ENCODE measurements at regions not wholly inside any gene's neighbourhood (a gene's known extent, or its start where the extent isn't known, plus 50 kb on each side); places are given as distances from the start of the nearest gene placed in this dataset.

GRCh38 chr12:87930033-87930432 lies 99.2 kb downstream of the C12orf50 start:
- no peaks in the 10 kb centered on the region for H3K36me3 ChIP-seq
- no peak overlapping the region for H3K4me3 ChIP-seq
- H3K27ac ChIP-seq: no peak overlapping the region
- TF ChIP-seq, protein P1, sequence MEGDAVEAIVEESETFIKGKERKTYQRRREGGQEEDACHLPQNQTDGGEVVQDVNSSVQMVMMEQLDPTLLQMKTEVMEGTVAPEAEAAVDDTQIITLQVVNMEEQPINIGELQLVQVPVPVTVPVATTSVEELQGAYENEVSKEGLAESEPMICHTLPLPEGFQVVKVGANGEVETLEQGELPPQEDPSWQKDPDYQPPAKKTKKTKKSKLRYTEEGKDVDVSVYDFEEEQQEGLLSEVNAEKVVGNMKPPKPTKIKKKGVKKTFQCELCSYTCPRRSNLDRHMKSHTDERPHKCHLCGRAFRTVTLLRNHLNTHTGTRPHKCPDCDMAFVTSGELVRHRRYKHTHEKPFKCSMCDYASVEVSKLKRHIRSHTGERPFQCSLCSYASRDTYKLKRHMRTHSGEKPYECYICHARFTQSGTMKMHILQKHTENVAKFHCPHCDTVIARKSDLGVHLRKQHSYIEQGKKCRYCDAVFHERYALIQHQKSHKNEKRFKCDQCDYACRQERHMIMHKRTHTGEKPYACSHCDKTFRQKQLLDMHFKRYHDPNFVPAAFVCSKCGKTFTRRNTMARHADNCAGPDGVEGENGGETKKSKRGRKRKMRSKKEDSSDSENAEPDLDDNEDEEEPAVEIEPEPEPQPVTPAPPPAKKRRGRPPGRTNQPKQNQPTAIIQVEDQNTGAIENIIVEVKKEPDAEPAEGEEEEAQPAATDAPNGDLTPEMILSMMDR (IDR thresholded peaks at IDR 0.05; ENCODE audit: low read depth, low read length): no peak
- no peaks in the 10 kb centered on the region for H3K9me3 ChIP-seq (ENCODE audit: low read depth)
- no peaks in the 10 kb centered on the region for H3K4me1 ChIP-seq (ENCODE audit: low read depth)
- DNase-seq (ENCODE audit: low read depth in 1 of 2, low spot score in 1 of 2): peak in 1 of 2 donors; percentile 43
- H3K27me3 ChIP-seq: no peaks in the 10 kb centered on the region

- no peak overlapping the region for H3K27ac ChIP-seq
- no peaks in the 10 kb centered on the region for H3K36me3 ChIP-seq
- no peak overlapping the region for H3K4me3 ChIP-seq
- no peaks in the 10 kb centered on the region for H3K27me3 ChIP-seq
- TF ChIP-seq, protein P1 (IDR thresholded peaks at IDR 0.05; ENCODE audit: low read depth, low read length): no peak
- H3K9me3 ChIP-seq (ENCODE audit: low read depth): no peaks in the 10 kb centered on the region
- DNase-seq (ENCODE audit: low read depth in 1 of 2, low spot score in 1 of 2): no peak
- H3K4me1 ChIP-seq (ENCODE audit: low read depth): no peaks in the 10 kb centered on the region
These were observed 99.9 kb downstream of the C12orf50 start for GRCh38 chr12:87929346-87929745.

DNA sequence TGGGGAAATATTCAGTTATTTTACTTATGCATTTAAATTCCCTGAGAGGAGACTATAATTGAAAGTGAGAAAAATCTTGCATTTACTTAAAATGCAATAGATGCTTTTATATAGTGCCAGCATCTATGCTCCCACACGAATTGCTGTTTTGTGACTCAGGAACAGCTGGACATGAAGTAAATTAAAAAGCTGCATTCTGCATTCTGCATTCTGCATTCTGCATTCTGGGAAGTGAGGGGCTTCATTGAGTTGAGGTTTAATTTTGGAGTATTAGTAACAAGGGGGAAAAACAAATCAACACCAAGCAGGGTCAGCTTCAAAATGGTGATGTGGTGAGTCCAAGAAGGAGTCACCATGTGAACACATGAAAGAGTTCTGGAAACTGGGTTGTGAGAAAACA lies 101.2 kb downstream of the C12orf50 start:
- TF ChIP-seq, protein P1 (IDR thresholded peaks at IDR 0.05; ENCODE audit: low read depth, low read length): no peak
- no peaks in the 10 kb centered on the region for H3K36me3 ChIP-seq
- no peak overlapping the region for H3K27ac ChIP-seq
- H3K4me3 ChIP-seq: no peak overlapping the region
- DNase-seq (ENCODE audit: low read depth in 1 of 2, low spot score in 1 of 2): no peak
- H3K9me3 ChIP-seq (ENCODE audit: low read depth): no peaks in the 10 kb centered on the region
- H3K27me3 ChIP-seq: no peaks in the 10 kb centered on the region
- H3K4me1 ChIP-seq (ENCODE audit: low read depth): no peaks in the 10 kb centered on the region

- Histone ChIP-seq H3K4me3 (no peak overlapping the region), H3K36me3 (no peaks in the 10 kb centered on the region), H3K9me3 (ENCODE audit: low read depth) (no peaks in the 10 kb centered on the region), H3K4me1 (ENCODE audit: low read depth) (no peaks in the 10 kb centered on the region), H3K27me3 (no peaks in the 10 kb centered on the region), H3K27ac (no peak overlapping the region)
- no peak for DNase-seq (ENCODE audit: low read depth in 1 of 2, low spot score in 1 of 2)
- TF ChIP-seq, protein P1 (IDR thresholded peaks at IDR 0.05; ENCODE audit: low read depth, low read length): no peak
These were observed 104.2 kb downstream of the C12orf50 start for GRCh38 chr12:87925021-87925420.

GRCh38 chr12:87924149-87924548 lies 105.1 kb downstream of the C12orf50 start:
- H3K4me3 ChIP-seq: no peak overlapping the region
- H3K27ac ChIP-seq: no peak overlapping the region
- no peaks in the 10 kb centered on the region for H3K4me1 ChIP-seq (ENCODE audit: low read depth)
- no peak for DNase-seq (ENCODE audit: low read depth in 1 of 2, low spot score in 1 of 2)
- H3K36me3 ChIP-seq: no peaks in the 10 kb centered on the region
- no peaks in the 10 kb centered on the region for H3K9me3 ChIP-seq (ENCODE audit: low read depth)
- TF ChIP-seq, protein P1 (IDR thresholded peaks at IDR 0.05; ENCODE audit: low read depth, low read length): no peak
- no peaks in the 10 kb centered on the region for H3K27me3 ChIP-seq

GRCh38 chr12:87923361-87923760 lies 105.8 kb downstream of the C12orf50 start:
- Histone ChIP-seq H3K27ac (no peak overlapping the region), H3K4me1 (ENCODE audit: low read depth) (no peaks in the 10 kb centered on the region), H3K9me3 (ENCODE audit: low read depth) (no peaks in the 10 kb centered on the region), H3K4me3 (no peak overlapping the region), H3K27me3 (no peaks in the 10 kb centered on the region), H3K36me3 (no peaks in the 10 kb centered on the region)
- no peak for DNase-seq (ENCODE audit: low read depth in 1 of 2, low spot score in 1 of 2)
- TF ChIP-seq, protein P1 (IDR thresholded peaks at IDR 0.05; ENCODE audit: low read depth, low read length): no peak
